ENCODE measurements at regions not wholly inside any gene's neighbourhood (a gene's known extent, or its start where the extent isn't known, plus 50 kb on each side); places are given as distances from the start of the nearest gene placed in this dataset.

GRCh38 chr12:91333966-91334365, 151.3 kb upstream of the DCN start:
- H2AFZ ChIP-seq, result no peak overlapping the region
- no peaks in the 10 kb centered on the region for H3K9me2 ChIP-seq (replicated peaks; ENCODE audit: insufficient read depth)
- H3K27ac ChIP-seq, result no peak overlapping the region
- no peaks in the 10 kb centered on the region for H3K9me3 ChIP-seq (ENCODE audit: low read depth)
- H3K27me3 ChIP-seq, result no peaks in the 10 kb centered on the region
- no peak overlapping the region for H3K4me3 ChIP-seq
- H3K36me3 ChIP-seq (replicated peaks; ENCODE audit: insufficient read depth, low read depth), result no peaks in the 10 kb centered on the region
- TF ChIP-seq EZH2 (IDR thresholded peaks at IDR 0.05; ENCODE audit: borderline replicate concordance) (no peak), CTCF (IDR thresholded peaks at IDR 0.05; ENCODE audit: poor library complexity) (no peak), EZH2phosphoT487 (IDR thresholded peaks at IDR 0.05; ENCODE audit: low read depth, severe bottlenecking, unreplicated experiment) (no peak)
- H4K20me1 ChIP-seq (ENCODE audit: insufficient read depth, poor library complexity, severe bottlenecking), result no peaks in the 10 kb centered on the region
- H3K79me2 ChIP-seq, result no peaks in the 10 kb centered on the region
- DNase-seq (ENCODE audit: low spot score), result no peak
- H3K4me2 ChIP-seq, result no peak overlapping the region
- no peaks in the 10 kb centered on the region for H3K4me1 ChIP-seq (ENCODE audit: insufficient read depth)

GRCh38 chr12:91332302-91332701, 149.7 kb upstream of the DCN start:
- no peak overlapping the region for H3K4me3 ChIP-seq
- no peaks in the 10 kb centered on the region for H3K9me3 ChIP-seq (ENCODE audit: low read depth)
- no peaks in the 10 kb centered on the region for H3K36me3 ChIP-seq (replicated peaks; ENCODE audit: insufficient read depth, low read depth)
- WGBS (ENCODE audit: low lambda C conversion rate, missing lambda C conversion rate), result 90% methylated on average over 1 of the region's 1 CpG
- H3K4me1 ChIP-seq (ENCODE audit: insufficient read depth), result no peaks in the 10 kb centered on the region
- no peak overlapping the region for H3K27ac ChIP-seq
- H4K20me1 ChIP-seq (ENCODE audit: insufficient read depth, poor library complexity, severe bottlenecking), result no peaks in the 10 kb centered on the region
- no peaks in the 10 kb centered on the region for H3K9me2 ChIP-seq (replicated peaks; ENCODE audit: insufficient read depth)
- H3K79me2 ChIP-seq, result no peaks in the 10 kb centered on the region
- TF ChIP-seq EZH2phosphoT487 (IDR thresholded peaks at IDR 0.05; ENCODE audit: low read depth, severe bottlenecking, unreplicated experiment) (no peak), CTCF (IDR thresholded peaks at IDR 0.05; ENCODE audit: poor library complexity) (peak; percentile 37), EZH2 (IDR thresholded peaks at IDR 0.05; ENCODE audit: borderline replicate concordance) (no peak)
- no peak overlapping the region for H3K4me2 ChIP-seq
- no peak for DNase-seq (ENCODE audit: low spot score)
- H3K27me3 ChIP-seq, result no peaks in the 10 kb centered on the region
- no peak overlapping the region for H2AFZ ChIP-seq

GRCh38 chr12:91331371-91331770, 148.8 kb upstream of the DCN start:
- no peak for TF ChIP-seq EZH2 (IDR thresholded peaks at IDR 0.05; ENCODE audit: borderline replicate concordance)
- no peak for TF ChIP-seq EZH2phosphoT487 (IDR thresholded peaks at IDR 0.05; ENCODE audit: low read depth, severe bottlenecking, unreplicated experiment)
- TF ChIP-seq CTCF (IDR thresholded peaks at IDR 0.05; ENCODE audit: poor library complexity), result no peak
- Histone ChIP-seq H3K4me1 (ENCODE audit: insufficient read depth) (no peaks in the 10 kb centered on the region), H3K27ac (no peak overlapping the region), H4K20me1 (ENCODE audit: insufficient read depth, poor library complexity, severe bottlenecking) (no peaks in the 10 kb centered on the region), H3K4me3 (no peak overlapping the region), H2AFZ (no peak overlapping the region), H3K9me2 (replicated peaks; ENCODE audit: insufficient read depth) (no peaks in the 10 kb centered on the region), H3K9me3 (ENCODE audit: low read depth) (no peaks in the 10 kb centered on the region), H3K36me3 (replicated peaks; ENCODE audit: insufficient read depth, low read depth) (no peaks in the 10 kb centered on the region), H3K79me2 (no peaks in the 10 kb centered on the region), H3K4me2 (no peak overlapping the region), H3K27me3 (no peaks in the 10 kb centered on the region)
- DNase-seq (ENCODE audit: low spot score), result no peak
- 71% methylated on average over 2 of the region's 2 CpGs for WGBS (ENCODE audit: low lambda C conversion rate, missing lambda C conversion rate)

GRCh38 chr12:91328451-91328850, 145.8 kb upstream of the DCN start:
- Histone ChIP-seq H4K20me1 (ENCODE audit: insufficient read depth, poor library complexity, severe bottlenecking) (no peaks in the 10 kb centered on the region), H3K4me1 (ENCODE audit: insufficient read depth) (peaks cover 4% of the 10 kb centered on the region), H2AFZ (no peak overlapping the region), H3K4me2 (no peak overlapping the region), H3K9me3 (ENCODE audit: low read depth) (no peaks in the 10 kb centered on the region), H3K27me3 (no peaks in the 10 kb centered on the region), H3K9me2 (replicated peaks; ENCODE audit: insufficient read depth) (no peaks in the 10 kb centered on the region), H3K27ac (peak overlapping the region; percentile 74), H3K36me3 (replicated peaks; ENCODE audit: insufficient read depth, low read depth) (no peaks in the 10 kb centered on the region), H3K4me3 (no peak overlapping the region), H3K79me2 (no peaks in the 10 kb centered on the region)
- TF ChIP-seq EZH2phosphoT487 (IDR thresholded peaks at IDR 0.05; ENCODE audit: low read depth, severe bottlenecking, unreplicated experiment) (no peak), CTCF (IDR thresholded peaks at IDR 0.05; ENCODE audit: poor library complexity) (no peak), EZH2 (IDR thresholded peaks at IDR 0.05; ENCODE audit: borderline replicate concordance) (no peak)
- 90% methylated on average over 3 of the region's 3 CpGs for WGBS (ENCODE audit: low lambda C conversion rate, missing lambda C conversion rate)
- no peak for DNase-seq (ENCODE audit: low spot score)

All from hepatocyte (in vitro differentiated cells).